ENCODE measurements at regions not wholly inside any gene's neighbourhood (a gene's known extent, or its start where the extent isn't known, plus 50 kb on each side); places are given as distances from the start of the nearest gene placed in this dataset.
"Not testable (repeated sequence)": the region's sequence is repeated elsewhere in the genome, so short reads cannot be mapped to it uniquely, and the experiment has no call there.

DNA sequence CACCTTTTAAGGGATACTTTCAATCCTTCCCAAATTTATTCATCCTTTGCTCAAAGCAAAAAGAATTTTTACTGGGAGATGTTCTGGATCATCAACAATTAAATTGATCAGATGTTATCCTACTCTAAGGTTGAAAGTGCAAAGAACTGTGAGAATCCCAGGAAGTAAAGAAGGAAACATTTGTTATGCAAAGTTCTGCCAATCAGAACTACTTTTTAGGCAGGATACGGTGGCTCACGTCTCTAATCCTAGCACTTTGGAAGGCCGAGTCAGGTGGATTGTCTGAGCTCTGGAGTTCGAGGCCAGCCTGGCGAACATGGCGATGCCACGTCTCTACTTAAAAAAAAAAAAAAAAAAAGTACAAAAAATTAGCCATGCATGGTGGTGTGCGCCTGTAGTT is 882.3 kb downstream of the DIAPH3 start:
- no peaks in the 10 kb centered on the region for H3K9me3 ChIP-seq
- no peak for DNase-seq
- no peak for TF ChIP-seq POLR2A (IDR thresholded peaks at IDR 0.05)
- TF ChIP-seq, protein P1, sequence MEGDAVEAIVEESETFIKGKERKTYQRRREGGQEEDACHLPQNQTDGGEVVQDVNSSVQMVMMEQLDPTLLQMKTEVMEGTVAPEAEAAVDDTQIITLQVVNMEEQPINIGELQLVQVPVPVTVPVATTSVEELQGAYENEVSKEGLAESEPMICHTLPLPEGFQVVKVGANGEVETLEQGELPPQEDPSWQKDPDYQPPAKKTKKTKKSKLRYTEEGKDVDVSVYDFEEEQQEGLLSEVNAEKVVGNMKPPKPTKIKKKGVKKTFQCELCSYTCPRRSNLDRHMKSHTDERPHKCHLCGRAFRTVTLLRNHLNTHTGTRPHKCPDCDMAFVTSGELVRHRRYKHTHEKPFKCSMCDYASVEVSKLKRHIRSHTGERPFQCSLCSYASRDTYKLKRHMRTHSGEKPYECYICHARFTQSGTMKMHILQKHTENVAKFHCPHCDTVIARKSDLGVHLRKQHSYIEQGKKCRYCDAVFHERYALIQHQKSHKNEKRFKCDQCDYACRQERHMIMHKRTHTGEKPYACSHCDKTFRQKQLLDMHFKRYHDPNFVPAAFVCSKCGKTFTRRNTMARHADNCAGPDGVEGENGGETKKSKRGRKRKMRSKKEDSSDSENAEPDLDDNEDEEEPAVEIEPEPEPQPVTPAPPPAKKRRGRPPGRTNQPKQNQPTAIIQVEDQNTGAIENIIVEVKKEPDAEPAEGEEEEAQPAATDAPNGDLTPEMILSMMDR (IDR thresholded peaks at IDR 0.05): no peak
- no peak for TF ChIP-seq EP300 (IDR thresholded peaks at IDR 0.05)
- intact Hi-C loops (cut with DNase I): no loop called here
- H3K27me3 ChIP-seq: no peaks in the 10 kb centered on the region
- 92 to 95% (median 92%) methylated on average over 8 of the region's 8 CpGs for WGBS, 3 donors
- no peaks in the 10 kb centered on the region for H3K4me1 ChIP-seq (ENCODE audit: insufficient read depth)
- H3K36me3 ChIP-seq: no peaks in the 10 kb centered on the region
- H3K27ac ChIP-seq: no peak overlapping the region
- no peak overlapping the region for H3K4me3 ChIP-seq

DNA sequence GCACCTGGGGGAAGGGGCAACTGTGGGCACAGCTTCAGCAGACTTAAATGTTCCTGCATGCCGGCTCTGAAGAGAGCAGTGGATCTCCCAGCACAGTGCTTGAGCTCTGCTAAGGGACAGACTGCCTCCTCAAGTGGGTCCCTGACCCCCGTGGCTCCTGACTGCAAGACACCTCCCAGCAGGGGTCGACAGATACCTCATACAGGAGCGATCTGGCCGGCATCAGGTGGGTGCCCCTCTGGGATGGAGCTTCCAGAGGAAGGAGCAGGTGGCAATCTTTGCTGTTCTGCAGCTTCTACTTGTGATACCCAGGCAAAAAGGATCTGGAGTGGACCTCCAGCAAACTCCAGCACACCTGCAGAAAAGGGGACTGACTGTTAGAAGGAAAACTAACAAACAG is 871.5 kb downstream of the DIAPH3 start:
- H3K36me3 ChIP-seq; H3K27ac ChIP-seq; H3K4me3 ChIP-seq; H3K27me3 ChIP-seq; DNase-seq; H3K4me1 ChIP-seq (ENCODE audit: insufficient read depth); intact Hi-C loops (cut with DNase I); H3K9me3 ChIP-seq: not testable (repeated sequence)
- 88 to 91% (median 90%) methylated on average over 5 of the region's 5 CpGs for WGBS, 3 donors

DNA sequence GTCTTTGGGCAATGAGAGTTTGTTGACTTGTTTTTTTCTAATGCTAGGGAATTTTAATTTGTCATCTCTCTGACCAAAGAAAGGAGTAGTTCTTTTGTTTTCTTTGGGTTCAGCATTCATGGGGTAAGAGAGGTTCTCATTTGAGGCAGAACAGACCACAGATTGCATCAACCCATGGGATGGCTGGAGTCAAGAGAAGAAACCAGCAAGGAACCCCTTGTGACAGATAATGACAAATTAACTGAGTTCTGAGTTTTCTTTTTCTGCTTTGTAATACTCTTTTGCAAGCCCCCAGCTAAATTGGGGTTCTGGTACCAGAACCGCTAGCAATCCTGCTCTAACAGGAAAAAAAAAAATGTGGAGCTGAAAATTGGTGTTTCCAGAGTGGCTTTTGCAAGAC is 864.1 kb downstream of the DIAPH3 start:
- H3K4me1 ChIP-seq (ENCODE audit: insufficient read depth): no peaks in the 10 kb centered on the region
- DNase-seq: no peak
- H3K4me3 ChIP-seq: no peak overlapping the region
- no peaks in the 10 kb centered on the region for H3K9me3 ChIP-seq
- H3K27me3 ChIP-seq: no peaks in the 10 kb centered on the region
- no peaks in the 10 kb centered on the region for H3K36me3 ChIP-seq
- TF ChIP-seq POLR2A (IDR thresholded peaks at IDR 0.05) (no peak), EP300 (IDR thresholded peaks at IDR 0.05) (no peak)
- TF ChIP-seq, protein P1 (IDR thresholded peaks at IDR 0.05): no peak
- WGBS, 3 donors: 87 to 100% (median 97%) methylated on average over 1 of the region's 1 CpG
- intact Hi-C loops (cut with DNase I): no loop called here
- no peak overlapping the region for H3K27ac ChIP-seq

DNA sequence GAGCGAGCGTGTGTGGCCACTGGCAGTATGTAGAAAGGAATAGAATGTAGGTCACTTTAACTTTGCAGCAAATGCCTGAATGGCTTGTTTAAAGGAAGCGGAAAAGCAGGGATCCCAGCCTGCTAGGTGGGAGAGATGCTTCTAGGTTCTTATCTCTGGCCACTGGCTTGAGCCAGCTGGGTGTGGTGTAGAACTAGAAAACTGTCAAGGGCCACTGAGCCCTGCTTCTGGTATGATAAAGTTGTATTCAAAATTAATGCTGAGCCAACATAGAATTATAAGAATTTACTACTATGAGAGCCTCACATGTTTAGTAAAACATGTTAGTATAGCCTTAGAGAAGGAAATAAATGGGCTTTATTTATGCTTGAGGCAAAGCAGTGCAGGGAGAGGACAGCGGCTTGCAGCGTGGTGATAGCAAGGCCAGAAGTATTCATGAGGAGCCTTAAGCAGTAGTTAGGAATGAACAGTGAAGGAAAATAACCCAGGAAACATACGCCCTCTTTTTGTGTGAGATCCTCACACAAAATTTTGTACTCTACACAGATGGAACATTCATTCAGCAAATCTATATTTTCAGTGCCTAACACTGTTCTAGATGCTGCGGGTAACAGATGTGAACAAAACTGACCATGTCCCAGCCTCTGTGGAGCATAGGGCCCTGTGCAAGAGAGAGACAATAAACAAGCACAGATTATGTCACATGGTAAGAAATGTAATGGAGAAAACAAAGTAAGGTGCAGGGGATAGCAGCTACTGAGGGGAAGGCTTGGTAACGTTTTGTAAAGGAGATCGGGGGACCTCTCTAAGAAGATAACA is 863.2 kb downstream of the DIAPH3 start:
- H3K4me1 ChIP-seq (ENCODE audit: insufficient read depth): no peaks in the 10 kb centered on the region
- intact Hi-C loops (cut with DNase I): no loop called here
- no peak overlapping the region for H3K27ac ChIP-seq
- no peak for DNase-seq
- TF ChIP-seq POLR2A (IDR thresholded peaks at IDR 0.05) (no peak), EP300 (IDR thresholded peaks at IDR 0.05) (no peak)
- TF ChIP-seq, protein P1 (IDR thresholded peaks at IDR 0.05): no peak
- no peaks in the 10 kb centered on the region for H3K36me3 ChIP-seq
- no peaks in the 10 kb centered on the region for H3K27me3 ChIP-seq
- H3K9me3 ChIP-seq: no peaks in the 10 kb centered on the region
- no peak overlapping the region for H3K4me3 ChIP-seq
- WGBS, 3 donors: 31 to 50% (median 44%) methylated on average over 9 of the region's 9 CpGs

DNA sequence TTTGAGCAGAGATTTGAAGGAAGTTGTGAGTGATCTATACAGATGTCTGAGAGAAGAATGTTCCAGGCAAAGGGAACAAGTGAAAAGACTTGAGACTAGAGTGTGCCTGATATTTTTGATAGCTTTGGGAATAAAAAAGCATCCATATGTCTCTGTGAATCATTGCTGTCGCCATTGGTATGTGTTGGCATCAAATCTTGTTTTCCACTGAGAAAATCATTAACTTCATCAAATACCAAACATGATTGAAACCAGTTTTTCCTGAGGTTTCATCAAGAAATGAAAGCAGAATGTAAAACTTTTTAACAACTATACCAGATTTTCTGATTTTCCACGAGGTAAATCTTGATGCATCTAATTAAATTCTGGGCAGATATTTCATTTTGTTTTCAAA is 862.6 kb downstream of the DIAPH3 start:
- H3K27ac ChIP-seq: no peak overlapping the region
- H3K4me3 ChIP-seq: no peak overlapping the region
- DNase-seq: no peak
- H3K36me3 ChIP-seq: no peaks in the 10 kb centered on the region
- intact Hi-C loops (cut with DNase I): no loop called here
- H3K9me3 ChIP-seq: no peaks in the 10 kb centered on the region
- no peaks in the 10 kb centered on the region for H3K4me1 ChIP-seq (ENCODE audit: insufficient read depth)
- H3K27me3 ChIP-seq: no peaks in the 10 kb centered on the region
- no peak for TF ChIP-seq POLR2A (IDR thresholded peaks at IDR 0.05)
- TF ChIP-seq EP300 (IDR thresholded peaks at IDR 0.05): no peak
- TF ChIP-seq, protein P1 (IDR thresholded peaks at IDR 0.05): no peak
- 58 to 65% (median 64%) methylated on average over 2 of the region's 2 CpGs for WGBS, 3 donors
